ENCODE measurements at regions not wholly inside any gene's neighbourhood (a gene's known extent, or its start where the extent isn't known, plus 50 kb on each side); places are given as distances from the start of the nearest gene placed in this dataset.

DNA sequence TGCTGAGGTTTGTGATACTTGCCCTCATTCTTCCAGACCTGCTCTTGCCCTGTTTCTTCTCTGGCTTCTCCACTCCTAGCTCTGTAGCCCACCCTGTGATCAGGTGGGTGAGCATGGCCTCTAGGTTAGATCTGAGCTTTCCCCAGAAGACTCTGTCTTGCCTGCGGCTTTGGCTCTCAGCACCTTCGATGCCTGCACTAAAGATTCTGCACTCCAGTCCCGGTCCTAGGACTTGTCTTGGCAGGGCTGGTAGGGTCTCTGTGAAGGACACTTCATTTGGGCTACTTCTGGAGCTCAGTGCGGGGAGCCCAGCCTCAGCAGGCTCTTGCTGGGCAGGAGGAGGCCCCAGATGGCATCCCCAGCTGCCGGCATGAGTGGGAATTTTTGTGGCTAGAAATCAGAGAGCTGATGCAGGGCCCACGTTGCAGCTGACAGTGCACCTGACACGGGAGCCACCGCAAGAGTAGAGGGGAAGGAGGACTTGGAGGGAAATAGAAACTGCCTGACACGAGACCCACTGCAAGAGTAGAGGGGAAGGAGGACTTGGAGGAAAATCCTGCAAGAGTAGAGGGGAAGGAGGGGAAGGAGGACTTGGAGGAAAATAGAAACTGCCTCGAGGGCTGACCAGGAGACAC is 226.9 kb upstream of the B3GAT1 start:
- no peak for DNase-seq

DNA sequence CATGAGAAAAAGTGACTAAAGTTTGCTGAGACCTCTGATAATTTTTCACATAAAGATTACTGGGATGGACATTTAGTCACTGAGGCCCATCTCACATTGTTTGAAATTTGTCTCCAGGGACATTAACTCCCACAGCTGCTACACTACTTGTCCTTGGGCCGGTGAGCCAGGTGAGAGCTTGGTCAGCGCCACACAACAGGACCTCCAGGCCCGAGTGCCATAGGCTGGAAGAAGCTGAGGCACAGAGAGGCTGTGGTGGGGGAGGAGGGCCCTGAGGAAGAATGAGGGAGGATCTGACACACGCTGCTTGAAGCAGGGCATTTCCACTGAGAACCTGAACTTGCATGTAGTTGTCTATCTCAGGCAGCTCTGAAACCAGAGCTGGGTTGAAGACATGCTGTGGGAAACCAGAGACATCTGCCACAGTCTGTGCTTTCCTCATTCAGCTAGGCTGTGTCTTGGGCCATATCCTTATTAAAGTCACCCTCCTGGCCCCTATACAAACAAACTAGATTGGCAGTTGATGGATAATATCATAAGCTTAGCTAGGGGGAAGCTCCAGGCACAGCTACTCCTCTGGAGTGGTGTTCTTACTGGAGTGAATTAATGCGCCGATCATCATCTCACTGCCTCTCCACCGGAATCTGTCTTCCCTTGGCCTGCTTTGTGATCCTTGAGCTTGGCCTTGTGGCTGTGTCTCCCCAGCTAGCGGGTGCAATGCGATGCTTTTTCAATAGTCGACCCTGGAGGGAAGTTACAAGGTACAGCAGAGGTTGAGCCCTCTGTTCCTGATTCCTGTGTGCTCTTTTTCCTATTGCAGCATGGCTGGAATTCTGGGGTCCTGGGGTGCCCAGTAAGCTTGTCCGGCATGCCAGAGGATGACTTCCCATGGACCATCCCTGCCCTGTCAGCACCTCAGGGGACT is 225.3 kb upstream of the B3GAT1 start:
- no peak for DNase-seq

DNA sequence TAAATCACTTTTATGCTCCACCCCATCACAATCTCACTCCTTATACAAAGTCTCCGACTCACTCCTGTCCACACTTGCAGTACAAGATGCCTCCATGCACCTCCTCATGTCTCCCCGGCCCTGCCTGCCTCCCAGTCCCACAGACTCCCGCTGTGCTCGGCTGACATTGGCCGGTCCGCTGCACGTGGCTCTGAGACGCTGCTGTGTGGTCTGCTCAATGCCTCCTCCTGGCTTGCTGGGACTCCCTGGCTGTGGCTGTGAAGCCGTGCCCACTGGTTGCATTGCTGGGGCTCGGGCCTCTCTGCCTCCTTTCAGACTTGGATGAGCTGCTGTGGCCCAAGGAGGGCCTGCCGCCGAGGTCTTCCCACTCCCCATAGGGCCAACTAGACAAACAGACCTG is 224.0 kb upstream of the B3GAT1 start:
- DNase-seq: no peak

DNA sequence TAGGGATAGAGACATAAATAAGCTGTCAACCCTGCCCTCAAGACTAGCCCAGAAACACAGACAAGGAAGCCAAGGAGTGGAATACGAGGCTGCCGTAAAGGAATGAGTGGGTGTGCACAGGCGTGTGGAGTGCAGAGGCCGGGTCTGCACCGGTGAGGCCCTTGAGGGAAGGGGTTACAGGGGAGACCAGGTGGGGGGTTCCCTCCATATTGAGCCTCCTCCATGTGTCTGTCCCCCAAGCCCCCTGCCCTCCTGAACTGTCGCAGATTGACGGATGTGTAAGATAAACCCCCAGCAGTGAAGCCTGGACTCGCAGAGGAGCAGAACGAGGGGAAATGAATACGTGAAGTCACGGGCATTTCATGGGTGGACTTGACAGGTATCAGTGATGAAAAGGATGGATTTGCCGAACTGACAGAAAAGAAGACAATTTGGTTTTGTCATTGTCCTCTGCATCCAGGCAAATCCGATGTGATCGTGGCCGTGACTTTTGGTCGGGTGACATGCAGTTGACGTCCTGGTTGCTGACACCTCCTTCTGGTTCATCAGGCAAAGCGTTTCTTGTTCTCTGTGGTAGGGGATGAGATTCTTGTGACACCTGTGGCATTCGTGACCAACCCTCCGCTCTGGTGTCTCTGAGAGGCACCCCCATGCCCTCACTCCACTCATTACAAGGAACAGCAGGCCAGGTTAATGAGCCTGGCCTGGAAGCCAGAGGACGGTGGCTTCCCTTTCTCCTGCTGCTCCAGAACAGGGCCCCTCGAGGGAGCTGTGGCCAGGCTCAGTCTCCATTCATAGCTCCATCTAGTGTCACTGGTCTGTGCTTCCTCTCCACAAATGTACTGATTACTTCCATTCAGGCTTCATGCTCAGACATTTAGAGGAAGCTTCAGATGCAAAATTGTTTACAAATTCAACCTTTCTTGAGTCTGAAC is 223.1 kb upstream of the B3GAT1 start:
- peak; percentile 48 for DNase-seq

DNA sequence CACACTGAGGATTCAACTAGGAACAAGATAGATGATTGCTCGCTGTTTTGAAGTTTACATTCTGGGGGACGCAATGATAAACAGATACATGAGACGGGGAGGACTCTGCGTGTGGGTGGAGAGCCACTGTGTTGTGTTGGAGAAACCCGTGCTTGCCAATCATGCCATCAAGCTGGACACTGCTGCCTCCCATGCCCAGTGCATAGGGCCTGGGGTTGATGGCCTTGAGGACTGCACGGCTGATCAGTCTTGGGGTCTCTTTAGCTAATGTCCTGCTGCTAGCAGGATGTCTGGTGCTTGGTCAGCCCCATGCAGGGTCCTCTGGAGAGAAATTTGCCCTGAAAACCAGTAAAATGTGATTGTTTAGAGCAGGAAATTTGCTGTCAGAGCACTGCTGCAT is 221.2 kb upstream of the B3GAT1 start:
- no peak for DNase-seq

DNA sequence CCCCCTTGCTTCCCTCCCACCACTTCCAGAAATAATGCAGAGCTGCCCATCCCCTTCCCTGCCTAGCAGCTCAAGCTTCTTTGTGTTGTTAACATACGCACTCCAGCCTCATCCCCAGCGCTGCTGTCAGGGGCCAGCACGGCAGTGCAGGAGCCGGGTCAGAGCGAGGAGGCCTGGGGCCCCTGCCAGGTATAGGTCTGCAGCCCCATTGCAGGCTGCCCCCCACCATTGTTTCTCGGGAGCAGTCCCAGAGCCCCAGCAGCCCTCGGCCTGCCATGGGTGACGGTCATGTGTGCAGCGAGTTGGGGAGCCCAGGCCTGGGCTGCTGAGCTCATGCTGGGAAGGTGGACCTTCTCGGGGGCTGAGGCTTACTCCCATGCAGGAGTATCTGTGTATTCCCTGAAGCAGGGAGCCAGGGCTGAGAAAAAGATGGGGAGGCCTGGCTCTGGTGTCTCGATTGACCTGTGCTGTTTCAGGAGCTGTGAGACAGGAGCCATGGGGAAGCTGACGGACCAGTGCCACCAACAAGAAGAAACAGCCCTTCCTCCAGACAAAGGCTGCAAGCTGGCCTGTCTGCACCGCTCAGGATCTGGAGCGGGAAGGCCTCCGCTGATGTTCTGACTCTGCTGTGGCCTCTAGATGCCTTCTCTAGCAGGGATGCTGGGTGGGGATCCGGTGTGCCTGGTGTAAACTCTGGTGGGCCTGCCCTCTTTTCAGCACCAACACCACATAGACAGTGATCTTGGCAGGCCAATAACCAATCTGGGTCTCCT is 220.5 kb upstream of the B3GAT1 start:
- DNase-seq: no peak

DNA sequence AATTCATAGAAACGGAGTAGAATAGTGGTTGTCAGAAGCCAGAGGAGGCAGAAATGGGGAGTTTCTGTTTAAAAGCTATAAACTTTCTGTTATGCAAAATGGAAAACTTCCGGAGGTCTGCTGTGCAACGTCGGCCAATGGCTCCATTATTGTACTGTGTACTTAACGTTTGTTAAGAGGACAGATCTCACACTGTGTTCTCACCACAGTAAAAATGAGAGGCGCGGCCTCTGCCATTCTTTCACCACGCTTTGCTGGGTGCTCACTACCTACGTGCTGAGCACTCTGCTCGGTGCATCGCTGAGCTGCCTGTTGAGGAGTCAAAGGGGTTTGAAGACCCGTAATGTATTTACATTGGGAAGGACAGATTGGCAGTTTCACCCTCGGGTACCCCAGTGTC is 218.8 kb upstream of the B3GAT1 start:
- DNase-seq: no peak

DNA sequence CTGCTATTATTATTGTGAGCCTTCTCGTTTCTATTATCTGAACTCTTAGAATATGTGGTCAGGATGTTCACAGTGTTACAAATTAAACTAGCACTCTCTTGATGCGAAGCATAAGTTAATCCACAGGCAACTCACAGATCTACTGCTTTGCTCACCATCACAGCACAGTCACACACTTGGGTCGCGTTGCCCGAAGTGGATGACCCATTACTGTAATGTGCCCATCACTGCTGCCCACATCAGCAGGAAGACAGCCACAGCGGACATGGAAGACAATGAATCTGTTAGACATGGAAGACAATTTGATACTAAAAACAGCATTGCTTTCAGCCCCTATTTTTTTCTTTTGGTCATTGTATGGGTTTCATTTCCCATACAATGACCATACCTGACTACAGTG is 216.4 kb upstream of the B3GAT1 start:
- DNase-seq: no peak

DNA sequence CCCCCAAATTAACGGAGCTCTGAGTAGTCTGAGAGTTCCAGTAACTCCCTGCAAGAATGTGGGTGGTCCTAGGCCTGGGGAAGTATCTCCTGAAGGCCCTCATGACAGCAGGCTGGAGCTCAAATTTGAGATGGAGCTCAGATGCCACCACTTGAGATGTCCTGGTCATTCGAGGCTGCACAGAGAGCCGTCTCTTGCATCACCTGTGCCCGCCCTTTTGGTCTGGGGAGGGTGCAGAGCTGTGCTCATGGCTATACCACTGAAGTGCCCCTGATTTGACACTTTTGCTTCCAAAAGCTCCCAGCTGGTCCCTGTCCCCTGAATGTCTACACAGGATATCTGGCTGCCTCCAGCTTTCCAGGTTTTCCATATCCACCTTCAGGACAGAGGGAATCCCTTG is 214.0 kb upstream of the B3GAT1 start:
- no peak for DNase-seq

DNA sequence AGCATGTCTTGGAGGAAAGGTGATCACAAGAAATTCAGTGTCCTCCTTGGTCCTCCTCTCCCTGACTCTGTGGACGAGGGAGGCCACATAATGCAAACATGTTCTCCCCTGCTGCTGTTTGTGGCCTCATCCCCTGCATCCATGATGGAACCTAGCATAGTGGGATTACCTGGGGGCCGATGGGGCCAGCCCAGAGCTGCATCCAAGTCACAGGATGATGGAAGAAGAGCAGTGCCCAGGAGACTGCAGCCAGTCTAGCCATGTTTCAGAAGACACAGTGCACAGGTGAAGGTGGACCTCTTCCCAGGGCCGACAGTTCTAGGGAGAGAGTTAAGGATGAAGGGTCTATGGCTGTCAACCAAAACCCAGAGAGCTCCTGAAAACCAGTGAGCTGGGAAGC is 213.6 kb upstream of the B3GAT1 start:
- no peak for DNase-seq

DNA sequence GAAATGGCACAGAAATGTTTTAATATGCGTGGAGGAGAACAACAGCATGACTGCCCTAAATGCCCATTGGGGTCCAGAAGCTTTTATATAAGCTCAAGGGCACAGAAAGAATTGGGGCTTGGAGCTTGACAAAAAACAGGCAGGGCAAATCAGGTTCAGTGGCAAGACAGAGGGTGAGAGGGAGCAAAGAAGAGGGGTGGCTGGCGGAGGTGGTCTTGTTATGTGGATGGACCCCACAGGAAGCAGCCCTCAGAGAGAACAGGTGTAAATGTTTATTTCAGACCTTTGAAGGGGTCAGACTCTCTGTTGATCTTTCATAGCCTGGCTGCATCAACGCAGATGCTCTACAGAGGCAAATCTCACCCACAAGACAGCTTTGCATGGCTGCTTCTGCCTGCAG is 213.1 kb upstream of the B3GAT1 start:
- DNase-seq: no peak

DNA sequence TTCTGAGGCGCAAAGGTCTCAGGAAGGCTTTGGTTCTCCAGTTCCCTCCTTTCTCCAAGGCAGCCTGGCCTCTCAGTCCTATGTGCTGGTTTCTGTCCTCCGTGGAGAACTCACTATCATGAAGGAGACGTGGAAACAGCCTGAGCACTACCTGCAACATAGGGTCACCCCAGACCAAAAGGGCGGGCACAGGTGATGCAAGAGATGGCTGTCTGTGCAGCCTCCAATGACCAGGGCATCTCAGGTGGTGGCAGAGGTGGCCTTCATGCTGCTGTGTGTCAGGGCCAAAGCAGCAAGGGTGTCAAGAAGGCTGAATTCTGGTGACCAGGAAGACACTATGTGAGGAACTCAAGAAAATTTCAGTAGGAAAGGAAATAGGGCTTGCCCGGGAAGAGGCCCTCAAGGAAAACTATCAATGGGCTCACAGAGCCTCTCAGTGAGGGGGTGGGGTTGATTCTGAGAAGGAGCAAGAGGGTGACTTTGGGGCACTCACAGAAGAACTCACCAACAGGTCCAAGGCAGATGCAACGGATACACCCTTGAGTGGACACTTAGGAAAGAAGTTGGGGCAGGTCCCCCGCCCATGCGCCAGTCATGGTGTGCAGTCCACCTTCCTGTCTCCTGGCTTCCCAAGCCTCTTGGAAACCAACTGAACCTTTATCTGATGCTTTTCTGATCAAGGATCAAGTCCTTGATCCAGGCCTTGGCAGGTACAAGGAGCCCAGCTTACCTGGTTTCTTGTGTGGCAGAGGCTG is 212.3 kb upstream of the B3GAT1 start:
- DNase-seq: no peak

DNA sequence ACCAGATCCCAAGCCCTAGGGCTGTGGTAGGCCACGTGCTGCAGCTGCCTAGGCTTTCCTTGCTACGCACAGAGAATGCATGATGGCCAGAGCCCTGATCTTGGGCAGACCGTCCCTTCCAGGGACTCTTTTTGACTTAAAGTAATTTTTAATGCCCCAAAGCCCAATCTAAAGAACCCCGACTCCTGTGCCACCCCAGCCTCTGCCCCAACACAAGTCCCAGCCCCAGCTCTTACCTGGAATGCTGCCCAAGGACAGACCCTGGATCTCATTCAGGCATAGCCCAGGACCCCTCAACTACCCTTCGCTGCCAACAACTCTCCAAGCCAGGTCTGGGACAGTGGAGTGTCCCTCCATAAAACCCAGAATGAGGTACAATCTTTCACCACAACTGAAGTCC is 211.7 kb upstream of the B3GAT1 start:
- DNase-seq: no peak

DNA sequence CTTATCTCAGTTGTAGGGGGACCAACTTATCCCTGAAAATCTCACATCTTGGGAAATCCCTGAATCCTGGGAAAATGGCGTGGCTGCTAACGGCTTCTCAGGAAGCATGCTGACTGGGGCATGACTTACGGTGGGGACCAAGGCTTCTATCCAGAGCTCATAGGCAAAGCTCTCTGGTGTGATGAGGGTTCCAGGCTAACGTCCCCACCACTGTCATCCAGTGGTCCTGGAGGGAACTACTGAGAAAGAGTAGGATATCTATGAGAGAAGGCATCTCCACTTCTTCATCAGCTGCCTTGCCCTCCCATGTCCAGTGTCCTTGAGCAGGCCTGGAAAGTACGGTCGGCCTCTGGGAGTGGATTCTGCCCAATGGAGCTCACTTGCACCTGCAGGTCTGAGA is 210.4 kb upstream of the B3GAT1 start:
- no peak for DNase-seq

DNA sequence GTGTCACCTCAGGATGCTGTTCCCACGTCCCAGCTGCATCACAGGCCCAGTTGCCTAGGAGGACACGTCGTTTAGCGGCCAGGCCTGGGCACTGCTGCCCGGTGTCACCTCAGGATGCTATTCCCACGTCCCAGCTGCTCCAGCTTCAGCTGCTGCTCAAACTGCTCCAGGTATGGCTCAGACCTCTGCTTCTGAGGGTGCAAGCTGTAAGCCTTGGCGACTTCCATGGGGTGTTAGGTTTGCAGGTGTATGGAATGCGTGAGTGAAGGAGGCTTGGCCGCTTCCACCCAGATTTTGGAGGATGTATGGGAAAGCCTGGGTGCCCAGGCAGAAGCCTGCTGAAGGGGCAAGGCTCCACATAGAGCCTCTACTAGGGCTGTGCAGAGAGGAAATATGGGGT is 205.3 kb upstream of the B3GAT1 start:
- DNase-seq: no peak

DNA sequence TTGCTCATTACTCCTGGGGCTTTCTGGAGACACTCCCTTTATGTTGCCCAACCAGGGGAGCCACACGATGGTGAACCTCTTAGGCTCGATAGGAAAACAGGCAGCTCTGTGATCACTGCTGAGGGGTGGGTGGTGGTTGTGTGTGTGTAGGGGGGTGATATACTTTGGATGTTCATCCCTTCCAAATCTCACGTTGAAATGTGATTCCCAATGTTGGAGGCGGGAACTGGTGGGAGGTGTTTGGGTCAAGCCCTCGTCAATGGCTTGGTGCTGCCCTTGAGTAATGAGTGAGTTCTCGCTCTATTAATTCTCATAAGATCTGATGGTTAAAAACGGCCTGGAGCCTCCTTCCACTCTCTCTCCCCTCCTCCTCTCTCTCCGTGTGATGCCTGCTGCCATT is 204.0 kb upstream of the B3GAT1 start:
- no peak for DNase-seq

DNA sequence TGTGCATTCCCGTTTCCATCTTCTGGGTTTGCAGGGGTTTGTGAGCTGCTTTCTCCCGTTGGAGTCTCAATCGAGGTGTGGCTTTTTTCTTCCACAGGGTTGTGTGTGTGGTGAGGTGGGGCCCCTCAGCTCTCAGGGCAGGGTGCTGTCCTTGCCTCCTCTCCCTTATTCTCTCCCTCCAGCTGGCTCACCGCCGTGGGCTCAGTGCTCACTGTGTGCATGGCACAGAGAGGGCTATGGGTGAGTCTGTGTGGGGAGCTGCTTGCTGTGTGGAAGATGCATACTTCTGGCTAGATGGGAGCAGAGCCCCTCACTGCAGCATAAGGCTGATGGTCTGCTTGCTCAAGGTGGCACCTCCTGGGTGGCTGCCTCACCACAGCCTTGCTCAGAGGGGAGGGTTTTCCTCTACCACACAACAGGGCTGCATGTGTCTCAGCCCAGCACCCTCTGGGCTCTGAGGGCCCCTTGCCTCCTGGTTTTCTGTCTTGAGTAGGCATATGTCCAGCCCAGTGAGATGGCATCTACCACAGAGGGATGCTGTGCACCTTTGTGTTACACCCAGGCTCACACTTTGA is 203.1 kb upstream of the B3GAT1 start:
- DNase-seq: no peak

DNA sequence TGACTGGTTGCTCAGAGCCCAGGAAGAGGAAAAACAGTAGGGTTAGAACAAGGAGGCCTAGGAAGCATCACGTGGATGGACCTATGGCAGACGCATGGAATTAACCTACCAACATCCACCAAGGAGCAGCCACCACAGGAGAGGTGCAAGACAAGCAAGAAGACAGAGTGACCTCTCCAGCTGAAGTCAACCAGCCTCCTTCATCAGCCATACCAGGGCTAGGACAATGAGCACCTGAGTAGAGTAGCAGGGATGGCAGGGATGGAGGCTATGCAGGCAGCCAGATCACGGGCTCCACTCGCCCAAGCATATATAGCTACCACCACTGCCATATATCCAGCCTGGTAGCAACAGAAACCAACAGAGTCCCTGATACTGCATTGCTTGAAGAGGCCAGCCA is 202.1 kb upstream of the B3GAT1 start:
- DNase-seq: no peak

DNA sequence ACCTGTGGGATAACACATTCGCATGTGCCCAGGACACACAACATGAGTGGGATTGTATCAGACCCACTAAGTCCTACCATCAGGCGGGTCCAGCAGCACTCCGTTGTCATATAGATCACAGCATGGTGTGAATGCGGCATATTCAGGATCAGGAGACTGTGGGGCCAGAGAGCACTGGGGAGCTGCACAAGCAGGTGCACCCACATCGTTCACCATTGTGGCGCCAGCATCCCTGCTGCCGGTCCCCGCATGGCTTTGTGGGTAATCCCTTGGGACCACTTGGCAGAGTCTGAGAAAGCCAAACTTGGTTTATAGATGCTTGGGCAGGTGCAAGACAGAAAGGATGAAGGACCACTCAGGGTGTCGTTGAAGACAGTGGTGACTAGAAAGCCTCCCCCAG is 201.6 kb upstream of the B3GAT1 start:
- DNase-seq: no peak

DNA sequence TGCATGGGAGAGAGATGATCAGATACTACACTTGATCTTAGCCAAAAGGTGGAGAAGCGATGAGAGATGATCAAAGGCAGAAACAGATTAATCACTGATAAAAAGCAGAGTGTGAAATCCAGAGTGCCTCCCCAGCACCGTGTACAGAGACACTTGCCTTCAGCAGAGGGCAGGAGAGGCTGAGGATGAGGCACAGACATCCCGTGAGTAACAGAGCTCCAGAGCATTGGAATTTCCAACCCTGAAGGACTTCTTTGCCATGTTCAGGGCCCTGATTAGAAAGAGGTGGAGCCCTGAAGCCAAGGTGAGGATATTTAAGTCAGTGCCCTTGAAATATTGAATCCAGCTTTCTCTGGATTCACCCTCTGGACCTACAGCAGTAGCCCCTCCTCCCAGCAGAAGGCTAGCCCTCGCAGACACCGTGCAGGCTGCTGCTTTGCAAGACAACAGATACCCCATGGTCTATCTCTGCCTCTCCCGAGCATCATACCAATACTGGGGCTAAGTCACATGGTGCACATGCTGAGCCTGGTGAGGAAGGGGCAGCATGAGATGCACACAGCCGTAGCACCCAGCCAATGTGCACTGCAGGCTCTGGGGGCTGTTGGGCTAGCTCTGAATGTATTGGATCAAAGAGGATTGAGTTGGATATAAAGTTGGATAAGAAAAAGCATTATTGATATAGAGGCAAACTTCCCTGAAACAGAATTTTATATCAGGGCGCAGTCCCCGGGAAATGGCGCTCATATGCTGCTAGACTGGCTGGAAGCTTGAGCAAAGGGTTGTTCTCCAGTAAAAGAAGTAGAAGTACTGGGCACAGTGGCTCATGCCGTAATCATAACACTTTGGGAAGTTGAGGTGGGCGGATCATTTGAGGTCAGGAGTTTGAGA is 200.3 kb upstream of the B3GAT1 start:
- no peak for DNase-seq

Measured in midbrain (tissue), 1 donor.